ENCODE measurements at regions not wholly inside any gene's neighbourhood (a gene's known extent, or its start where the extent isn't known, plus 50 kb on each side); places are given as distances from the start of the nearest gene placed in this dataset.

DNA sequence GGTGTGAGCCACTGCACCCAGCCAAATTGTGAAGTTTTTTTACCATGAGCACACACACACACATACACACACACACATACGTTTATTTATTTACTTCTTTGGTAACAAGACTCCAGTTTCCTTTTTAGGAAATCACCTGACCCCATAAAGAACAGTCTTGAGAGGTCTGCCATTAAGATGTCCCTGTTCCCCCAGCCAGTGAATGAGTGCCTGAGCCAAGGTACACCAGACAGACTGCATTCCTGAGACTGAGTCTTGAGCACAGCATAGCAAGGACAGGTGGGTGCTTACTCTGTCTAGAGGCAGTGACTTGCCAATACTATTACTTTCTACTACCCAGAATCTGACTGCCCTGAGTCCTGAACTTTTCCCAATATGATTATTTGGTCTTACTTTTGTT is 167.2 kb upstream of the SATB2 start:
- no peak for TF ChIP-seq ZNF792 (tag by site-specific recombination; IDR thresholded peaks at IDR 0.05)
- TF ChIP-seq, protein P1, sequence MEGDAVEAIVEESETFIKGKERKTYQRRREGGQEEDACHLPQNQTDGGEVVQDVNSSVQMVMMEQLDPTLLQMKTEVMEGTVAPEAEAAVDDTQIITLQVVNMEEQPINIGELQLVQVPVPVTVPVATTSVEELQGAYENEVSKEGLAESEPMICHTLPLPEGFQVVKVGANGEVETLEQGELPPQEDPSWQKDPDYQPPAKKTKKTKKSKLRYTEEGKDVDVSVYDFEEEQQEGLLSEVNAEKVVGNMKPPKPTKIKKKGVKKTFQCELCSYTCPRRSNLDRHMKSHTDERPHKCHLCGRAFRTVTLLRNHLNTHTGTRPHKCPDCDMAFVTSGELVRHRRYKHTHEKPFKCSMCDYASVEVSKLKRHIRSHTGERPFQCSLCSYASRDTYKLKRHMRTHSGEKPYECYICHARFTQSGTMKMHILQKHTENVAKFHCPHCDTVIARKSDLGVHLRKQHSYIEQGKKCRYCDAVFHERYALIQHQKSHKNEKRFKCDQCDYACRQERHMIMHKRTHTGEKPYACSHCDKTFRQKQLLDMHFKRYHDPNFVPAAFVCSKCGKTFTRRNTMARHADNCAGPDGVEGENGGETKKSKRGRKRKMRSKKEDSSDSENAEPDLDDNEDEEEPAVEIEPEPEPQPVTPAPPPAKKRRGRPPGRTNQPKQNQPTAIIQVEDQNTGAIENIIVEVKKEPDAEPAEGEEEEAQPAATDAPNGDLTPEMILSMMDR (tag by site-specific recombination; IDR thresholded peaks at IDR 0.05), result no peak
- TF ChIP-seq, protein P2, sequence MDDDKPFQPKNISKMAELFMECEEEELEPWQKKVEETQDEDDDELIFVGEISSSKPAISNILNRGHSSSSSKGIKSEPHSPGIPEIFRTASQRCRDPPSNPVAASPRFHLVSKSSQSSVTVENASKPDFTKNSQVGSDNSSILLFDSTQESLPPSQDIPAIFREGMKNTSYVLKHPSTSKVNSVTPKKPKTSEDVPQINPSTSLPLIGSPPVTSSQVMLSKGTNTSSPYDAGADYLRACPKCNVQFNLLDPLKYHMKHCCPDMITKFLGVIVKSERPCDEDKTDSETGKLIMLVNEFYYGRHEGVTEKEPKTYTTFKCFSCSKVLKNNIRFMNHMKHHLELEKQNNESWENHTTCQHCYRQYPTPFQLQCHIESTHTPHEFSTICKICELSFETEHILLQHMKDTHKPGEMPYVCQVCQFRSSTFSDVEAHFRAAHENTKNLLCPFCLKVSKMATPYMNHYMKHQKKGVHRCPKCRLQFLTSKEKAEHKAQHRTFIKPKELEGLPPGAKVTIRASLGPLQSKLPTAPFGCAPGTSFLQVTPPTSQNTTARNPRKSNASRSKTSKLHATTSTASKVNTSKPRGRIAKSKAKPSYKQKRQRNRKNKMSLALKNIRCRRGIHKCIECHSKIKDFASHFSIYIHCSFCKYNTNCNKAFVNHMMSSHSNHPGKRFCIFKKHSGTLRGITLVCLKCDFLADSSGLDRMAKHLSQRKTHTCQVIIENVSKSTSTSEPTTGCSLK (tag by site-specific recombination; IDR thresholded peaks at IDR 0.05), result no peak
- no peak for TF ChIP-seq ZBTB21 (tag by site-specific recombination; IDR thresholded peaks at IDR 0.05)

All from HEK293 (cell line).